Gastroesophageal sphincter (tissue), 3 donors: ENCODE measurements at regions not wholly inside any gene's neighbourhood (a gene's known extent, or its start where the extent isn't known, plus 50 kb on each side); places are given as distances from the start of the nearest gene placed in this dataset.

Experiments used
- CTCF ChIP-seq, 4 experiments: fragments of 200-600 bp in 2 of 4; fragments of 450-650 bp in 2 of 4; sonication (generic) in 1 of 4; IDR thresholded peaks; one replicate each; pipeline ENCODE4 v1.5.1; 2017 to 2019; ENCODE audit warnings: antibody characterized with exemption in 4 of 4, mild to moderate bottlenecking in 2 of 4, moderate library complexity in 2 of 4
- POLR2AphosphoS5 ChIP-seq: sonication (generic); formaldehyde crosslinking; IDR thresholded peaks from one replicate; pipeline ENCODE4 v1.6.1; 2017; ENCODE audit warnings: antibody characterized with exemption

DNA sequence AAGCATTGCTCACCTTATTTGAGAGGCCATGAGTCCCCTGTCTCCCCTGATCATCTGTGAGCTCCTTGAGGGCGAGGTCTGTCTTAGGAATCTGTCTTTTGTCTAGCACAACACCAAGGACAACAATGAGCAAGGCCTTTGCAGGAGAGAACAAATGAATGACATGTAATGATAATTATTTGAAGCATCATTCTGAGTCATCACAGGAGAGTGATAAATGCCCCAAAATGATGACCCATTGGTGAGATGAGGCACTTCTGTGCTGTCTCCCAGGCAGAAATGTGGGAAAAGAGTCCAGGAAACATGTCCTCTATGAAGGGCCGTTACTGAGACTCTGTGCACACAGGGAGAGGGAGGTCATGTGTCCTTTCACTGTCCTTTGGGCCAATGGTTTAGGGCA is 105.2 kb upstream of the LRFN2 start:
- TF ChIP-seq CTCF (IDR thresholded peaks at IDR 0.05) (no peak), POLR2AphosphoS5 (no peak)
